ENCODE measurements at regions not wholly inside any gene's neighbourhood (a gene's known extent, or its start where the extent isn't known, plus 50 kb on each side); places are given as distances from the start of the nearest gene placed in this dataset.

DNA sequence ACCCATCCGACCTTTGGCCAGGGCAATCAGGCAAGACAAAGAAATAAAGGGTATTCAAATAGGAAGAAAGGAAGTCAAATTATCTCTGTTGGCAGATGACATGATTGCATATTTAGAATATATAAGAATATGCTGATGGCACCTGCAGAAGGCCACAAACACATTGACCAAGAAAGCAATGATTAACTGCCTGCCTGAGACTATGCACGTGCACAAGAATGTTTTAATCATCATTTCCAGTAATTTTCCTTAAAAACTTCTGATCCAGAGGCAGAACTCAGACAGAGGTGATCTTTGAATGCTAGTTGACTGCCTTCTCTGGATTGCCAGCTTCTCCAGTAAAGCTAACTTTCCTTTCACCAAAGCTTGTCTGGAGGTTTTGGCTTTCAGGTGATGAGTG lies 260.2 kb downstream of the DTWD2 start:
- H3K9ac ChIP-seq (ENCODE audit: low read length): no peak overlapping the region
- H4K20me1 ChIP-seq (ENCODE audit: insufficient read depth, low read length): no peaks in the 10 kb centered on the region
- no peak overlapping the region for H3K4me3 ChIP-seq (ENCODE audit: low read length)
- H3F3A ChIP-seq (ENCODE audit: insufficient read depth, low read length): no peaks in the 10 kb centered on the region
- no peaks in the 10 kb centered on the region for H3K9me3 ChIP-seq (replicated peaks; ENCODE audit: insufficient read depth, low read length)
- no peaks in the 10 kb centered on the region for H3K79me2 ChIP-seq (ENCODE audit: low read length)
- TF ChIP-seq EZH2phosphoT487 (IDR thresholded peaks at IDR 0.05; ENCODE audit: low read length): no peak
- TF ChIP-seq, protein P1, sequence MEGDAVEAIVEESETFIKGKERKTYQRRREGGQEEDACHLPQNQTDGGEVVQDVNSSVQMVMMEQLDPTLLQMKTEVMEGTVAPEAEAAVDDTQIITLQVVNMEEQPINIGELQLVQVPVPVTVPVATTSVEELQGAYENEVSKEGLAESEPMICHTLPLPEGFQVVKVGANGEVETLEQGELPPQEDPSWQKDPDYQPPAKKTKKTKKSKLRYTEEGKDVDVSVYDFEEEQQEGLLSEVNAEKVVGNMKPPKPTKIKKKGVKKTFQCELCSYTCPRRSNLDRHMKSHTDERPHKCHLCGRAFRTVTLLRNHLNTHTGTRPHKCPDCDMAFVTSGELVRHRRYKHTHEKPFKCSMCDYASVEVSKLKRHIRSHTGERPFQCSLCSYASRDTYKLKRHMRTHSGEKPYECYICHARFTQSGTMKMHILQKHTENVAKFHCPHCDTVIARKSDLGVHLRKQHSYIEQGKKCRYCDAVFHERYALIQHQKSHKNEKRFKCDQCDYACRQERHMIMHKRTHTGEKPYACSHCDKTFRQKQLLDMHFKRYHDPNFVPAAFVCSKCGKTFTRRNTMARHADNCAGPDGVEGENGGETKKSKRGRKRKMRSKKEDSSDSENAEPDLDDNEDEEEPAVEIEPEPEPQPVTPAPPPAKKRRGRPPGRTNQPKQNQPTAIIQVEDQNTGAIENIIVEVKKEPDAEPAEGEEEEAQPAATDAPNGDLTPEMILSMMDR (IDR thresholded peaks at IDR 0.05; ENCODE audit: low read length): no peak
- no peak for TF ChIP-seq EZH2 (optimal IDR thresholded peaks at IDR 0.05; ENCODE audit: low read depth, low read length)
- H3K4me1 ChIP-seq (ENCODE audit: low read length): no peaks in the 10 kb centered on the region
- no peak overlapping the region for H3K27ac ChIP-seq (ENCODE audit: low read length)
- H3K27me3 ChIP-seq (replicated peaks; ENCODE audit: insufficient read depth, low read length): no peaks in the 10 kb centered on the region
- H3K9me2 ChIP-seq (replicated peaks; ENCODE audit: insufficient read depth, low read length): no peaks in the 10 kb centered on the region
- no peak for DNase-seq
- no peaks in the 10 kb centered on the region for H3K36me3 ChIP-seq (replicated peaks; ENCODE audit: insufficient read depth, low read length)
- H2AFZ ChIP-seq (ENCODE audit: low read length): no peak overlapping the region
- H3K4me2 ChIP-seq (ENCODE audit: low read depth, low read length): no peak overlapping the region

DNA sequence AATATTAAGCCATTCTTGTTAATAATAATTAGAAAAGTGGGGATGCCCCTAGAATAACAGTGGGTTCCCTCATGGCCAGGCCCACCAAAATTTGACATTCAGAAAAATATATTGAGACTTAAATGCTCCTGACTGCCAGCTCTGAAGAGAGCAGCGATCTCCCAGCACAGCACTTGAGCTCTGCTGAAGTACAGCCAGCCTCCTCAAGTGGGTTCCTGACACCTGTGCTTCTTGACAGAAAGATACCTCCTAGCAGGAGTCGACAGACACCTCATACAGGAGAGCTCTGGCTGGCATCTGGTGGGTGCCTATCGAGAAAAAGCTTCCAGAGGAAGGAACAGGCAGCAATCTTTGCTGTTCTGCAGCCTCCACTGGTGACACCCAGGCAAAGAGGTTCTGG lies 261.5 kb downstream of the DTWD2 start:
- H3K79me2 ChIP-seq (ENCODE audit: low read length): no peaks in the 10 kb centered on the region
- no peaks in the 10 kb centered on the region for H3K36me3 ChIP-seq (replicated peaks; ENCODE audit: insufficient read depth, low read length)
- no peak for DNase-seq
- no peak overlapping the region for H3K9ac ChIP-seq (ENCODE audit: low read length)
- H3K9me3 ChIP-seq (replicated peaks; ENCODE audit: insufficient read depth, low read length): no peaks in the 10 kb centered on the region
- H3F3A ChIP-seq (ENCODE audit: insufficient read depth, low read length): no peaks in the 10 kb centered on the region
- no peak overlapping the region for H3K4me3 ChIP-seq (ENCODE audit: low read length)
- H2AFZ ChIP-seq (ENCODE audit: low read length): no peak overlapping the region
- no peak for TF ChIP-seq EZH2 (optimal IDR thresholded peaks at IDR 0.05; ENCODE audit: low read depth, low read length)
- TF ChIP-seq EZH2phosphoT487 (IDR thresholded peaks at IDR 0.05; ENCODE audit: low read length): no peak
- TF ChIP-seq, protein P1 (IDR thresholded peaks at IDR 0.05; ENCODE audit: low read length): no peak
- no peak overlapping the region for H3K27ac ChIP-seq (ENCODE audit: low read length)
- no peak overlapping the region for H3K4me2 ChIP-seq (ENCODE audit: low read depth, low read length)
- H3K27me3 ChIP-seq (replicated peaks; ENCODE audit: insufficient read depth, low read length): no peaks in the 10 kb centered on the region
- no peaks in the 10 kb centered on the region for H3K4me1 ChIP-seq (ENCODE audit: low read length)
- no peaks in the 10 kb centered on the region for H4K20me1 ChIP-seq (ENCODE audit: insufficient read depth, low read length)
- H3K9me2 ChIP-seq (replicated peaks; ENCODE audit: insufficient read depth, low read length): no peaks in the 10 kb centered on the region

DNA sequence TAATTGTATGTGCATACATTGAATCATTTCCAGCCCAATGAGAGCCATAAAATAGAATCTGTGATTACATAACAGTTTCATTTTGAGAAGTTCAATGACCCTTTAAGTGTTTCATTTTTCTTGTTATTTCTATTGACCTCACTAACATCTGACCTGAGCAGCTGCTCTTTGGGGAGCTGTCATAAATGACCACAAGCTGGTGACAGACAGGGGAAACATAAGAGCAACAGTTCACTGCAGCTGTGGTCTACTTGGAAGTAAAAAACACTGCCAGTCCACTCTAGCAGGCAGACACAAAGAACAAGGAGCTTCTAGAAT lies 265.4 kb downstream of the DTWD2 start:
- no peak overlapping the region for H3K9ac ChIP-seq (ENCODE audit: low read length)
- H3K4me3 ChIP-seq (ENCODE audit: low read length): no peak overlapping the region
- H3K36me3 ChIP-seq (replicated peaks; ENCODE audit: insufficient read depth, low read length): no peaks in the 10 kb centered on the region
- H3K9me2 ChIP-seq (replicated peaks; ENCODE audit: insufficient read depth, low read length): no peaks in the 10 kb centered on the region
- TF ChIP-seq, protein P1 (IDR thresholded peaks at IDR 0.05; ENCODE audit: low read length): no peak
- TF ChIP-seq EZH2 (optimal IDR thresholded peaks at IDR 0.05; ENCODE audit: low read depth, low read length) (no peak), EZH2phosphoT487 (IDR thresholded peaks at IDR 0.05; ENCODE audit: low read length) (no peak)
- no peaks in the 10 kb centered on the region for H3K4me1 ChIP-seq (ENCODE audit: low read length)
- H4K20me1 ChIP-seq (ENCODE audit: insufficient read depth, low read length): no peaks in the 10 kb centered on the region
- H3K27ac ChIP-seq (ENCODE audit: low read length): no peak overlapping the region
- no peaks in the 10 kb centered on the region for H3K9me3 ChIP-seq (replicated peaks; ENCODE audit: insufficient read depth, low read length)
- H3K4me2 ChIP-seq (ENCODE audit: low read depth, low read length): no peak overlapping the region
- no peak overlapping the region for H2AFZ ChIP-seq (ENCODE audit: low read length)
- H3F3A ChIP-seq (ENCODE audit: insufficient read depth, low read length): no peaks in the 10 kb centered on the region
- DNase-seq: no peak
- no peaks in the 10 kb centered on the region for H3K79me2 ChIP-seq (ENCODE audit: low read length)
- no peaks in the 10 kb centered on the region for H3K27me3 ChIP-seq (replicated peaks; ENCODE audit: insufficient read depth, low read length)
